GM12878 (cell line): ENCODE measurements at regions not wholly inside any gene's neighbourhood (a gene's known extent, or its start where the extent isn't known, plus 50 kb on each side); places are given as distances from the start of the nearest gene placed in this dataset.

ENCODE experiments used
- ATAC-seq: fragments of 200-7000 bp; cut with Tn5 transposase; 3 replicates; pipeline ENCODE4 v1.9.1; 2020; ENCODE audit warnings: mild to moderate bottlenecking, moderate library complexity
- BruUV-seq: library from RNA; stranded (reverse); fragments of 400-500 nt; replicated peaks from 2 replicates; lab custom pipeline; 2021; lab: Mats Ljungman, UMichigan
- CTCF ChIA-PET: fragments of 300-600 bp; sonication (Branson Sonifier 250); formaldehyde crosslinking; extraction: SDS; loops from one replicate; lab custom pipeline; 2021; ENCODE audit warnings: inconsistent platforms; lab: Yijun Ruan, JAX
- POLR2A ChIA-PET: fragments of 350-600 bp; formaldehyde crosslinking; extraction: SDS; loops from one replicate; lab custom pipeline; 2021; ENCODE audit warnings: inconsistent platforms; lab: Charles Lee
- RAD21 ChIA-PET: fragments of 300-600 bp; sonication (Branson Sonifier 250); formaldehyde crosslinking; loops from one replicate; lab custom pipeline; 2023; ENCODE audit warnings: antibody characterized with exemption; ENCODE audit not compliant: unreplicated experiment; lab: Charles Lee
- SMC1A ChIA-PET: fragments of 300-600 bp; sonication (Branson Sonifier 250); formaldehyde crosslinking; loops from one replicate; lab custom pipeline; 2023; ENCODE audit not compliant: unreplicated experiment, uncharacterized antibody; lab: Charles Lee
- DNase-seq: peaks from one replicate; pipeline ENCODE4 v3.0.0-alpha.2; 2011; ENCODE audit warnings: low read depth, low spot score
- FAIRE-seq: peaks from 3 replicates; lab custom pipeline; 2011; peaks lifted over from hg19 to GRCh38; lab: Jason Lieb, UNC
- H2AFZ ChIP-seq: 2 replicates; pipeline ENCODE4 v1.6.0; 2011; ENCODE audit warnings: low read depth, low read length, control low read depth; ENCODE audit not compliant: control insufficient read depth
- H3K27ac ChIP-seq: 2 replicates; pipeline ENCODE4 v1.5.1; 2011; ENCODE audit warnings: control low read depth; ENCODE audit not compliant: control insufficient read depth, insufficient read depth
- H3K27me3 ChIP-seq, 2 experiments: replicated peaks in 1 of 2; 2 replicates each; pipeline versions ENCODE4 v1.6.0 to v1.6.1; 2011; ENCODE audit warnings: low read length in 1 of 2; ENCODE audit not compliant: control insufficient read depth in 2 of 2, insufficient read depth in 2 of 2
- H3K36me3 ChIP-seq, 2 experiments: 2 replicates each; pipeline ENCODE4 v1.5.1; 2011; ENCODE audit warnings: low read length in 1 of 2; ENCODE audit not compliant: control insufficient read depth in 2 of 2, insufficient read depth in 2 of 2
- H3K4me1 ChIP-seq: 2 replicates; pipeline ENCODE4 v1.6.1; 2011; ENCODE audit warnings: mild to moderate bottlenecking, low read length, moderate library complexity, mixed read lengths; ENCODE audit not compliant: control insufficient read depth, insufficient read depth
- H3K4me2 ChIP-seq: 2 replicates; pipeline ENCODE4 v1.6.0; 2011; ENCODE audit warnings: control low read depth; ENCODE audit not compliant: control insufficient read depth, insufficient read depth
- H3K4me3 ChIP-seq: fragments of 200-600 bp; sonication (generic); 2 replicates; pipeline ENCODE4 v1.5.1; 2016
- H3K79me2 ChIP-seq: 2 replicates; pipeline ENCODE4 v1.6.0; 2011; ENCODE audit warnings: low read length; ENCODE audit not compliant: control insufficient read depth, insufficient read depth
- H3K9ac ChIP-seq: 2 replicates; pipeline ENCODE4 v1.8.0; 2011; ENCODE audit warnings: low read length, control low read depth, mixed read lengths; ENCODE audit not compliant: control insufficient read depth, insufficient read depth
- H3K9me3 ChIP-seq: replicated peaks from 3 replicates; pipeline ENCODE4 v1.5.1; 2011; ENCODE audit warnings: mild to moderate bottlenecking, low read length; ENCODE audit not compliant: control insufficient read depth, insufficient read depth
- H4K20me1 ChIP-seq: 2 replicates; pipeline ENCODE4 v1.6.0; 2011; ENCODE audit not compliant: control insufficient read depth, insufficient read depth
- BHLHE40 ChIP-seq, 2 experiments: fragments of 450-650 bp in 1 of 2; IDR thresholded peaks; 2 replicates each; pipeline ENCODE4 v1.6.1; 2011 to 2017; ENCODE audit warnings: low read depth in 2 of 2, borderline replicate concordance in 1 of 2, improper control_type of control experiment in 1 of 2, low read length in 1 of 2, mild to moderate bottlenecking in 1 of 2
- CREB1 ChIP-seq: IDR thresholded peaks from 2 replicates; pipeline ENCODE4 v1.6.1; 2012; ENCODE audit warnings: low read depth, mild to moderate bottlenecking, inconsistent platforms
- CREM ChIP-seq: IDR thresholded peaks from 2 replicates; pipeline ENCODE4 v1.6.1; 2014; ENCODE audit warnings: antibody characterized with exemption, low read depth
- EGR1 ChIP-seq, 2 experiments: IDR thresholded peaks; 1 replicate in 1 of 2; 2 replicates in 1 of 2; pipeline ENCODE4 v1.6.1; 2011 to 2012; ENCODE audit warnings: low read depth in 2 of 2, low read length in 2 of 2, borderline replicate concordance in 1 of 2, mild to moderate bottlenecking in 1 of 2, moderate library complexity in 1 of 2
- FOXK2 ChIP-seq: fragments of 450-650 bp; IDR thresholded peaks from 2 replicates; pipeline ENCODE4 v1.6.1; 2017; ENCODE audit warnings: mild to moderate bottlenecking, moderate library complexity
- HDAC6 ChIP-seq: fragments of 200-600 bp; sonication (generic); IDR thresholded peaks from one replicate; pipeline ENCODE4 v1.8.0; 2017; ENCODE audit warnings: antibody characterized with exemption; ENCODE audit not compliant: unreplicated experiment
- IKZF1 ChIP-seq: fragments of 450-650 bp; conservative IDR thresholded peaks from 2 replicates; pipeline ENCODE4 v1.6.1; 2017; ENCODE audit warnings: antibody characterized with exemption, mild to moderate bottlenecking
- MEF2B ChIP-seq: fragments of 450-650 bp; IDR thresholded peaks from 2 replicates; pipeline ENCODE4 v1.6.1; 2018; ENCODE audit warnings: mild to moderate bottlenecking, moderate library complexity; ENCODE audit not compliant: partially characterized antibody, poor library complexity, severe bottlenecking
- MXI1 ChIP-seq: fragments of 150-350 bp; IDR thresholded peaks from 2 replicates; pipeline ENCODE4 v1.6.1; 2011; ENCODE audit warnings: low read depth, mild to moderate bottlenecking, inconsistent platforms, low read length, improper control_type of control experiment
- MYB ChIP-seq: fragments of 150-350 bp; IDR thresholded peaks from 2 replicates; pipeline ENCODE4 v1.6.1; 2014; ENCODE audit warnings: mild to moderate bottlenecking, low read depth, low read length, borderline replicate concordance
- NR2F1 ChIP-seq: fragments of 450-650 bp; conservative IDR thresholded peaks from 2 replicates; pipeline ENCODE4 v1.6.1; 2017; ENCODE audit warnings: mild to moderate bottlenecking
- NRF1 ChIP-seq: conservative IDR thresholded peaks from 2 replicates; pipeline ENCODE4 v1.6.1; 2011; ENCODE audit warnings: mild to moderate bottlenecking, low read depth, low read length, improper control_type of control experiment
- POU2F2 ChIP-seq: IDR thresholded peaks from 3 replicates; pipeline ENCODE4 v1.6.1; 2011; ENCODE audit warnings: low read depth, mild to moderate bottlenecking, low read length, borderline replicate concordance
- RFX5 ChIP-seq: IDR thresholded peaks from 2 replicates; pipeline ENCODE4 v1.6.1; 2011; ENCODE audit warnings: low read depth, low read length, improper control_type of control experiment
- SMAD1 ChIP-seq: fragments of 450-650 bp; IDR thresholded peaks from 2 replicates; pipeline ENCODE4 v1.6.1; 2018; ENCODE audit warnings: mild to moderate bottlenecking, low read depth; ENCODE audit not compliant: partially characterized antibody
- SREBF1 ChIP-seq: IDR thresholded peaks from 2 replicates; pipeline ENCODE4 v1.6.1; 2012; ENCODE audit warnings: mild to moderate bottlenecking, low read length
- TAF1 ChIP-seq: IDR thresholded peaks from 2 replicates; pipeline ENCODE4 v1.6.1; 2011; ENCODE audit warnings: mild to moderate bottlenecking, low read depth, low read length, borderline replicate concordance
- ZNF217 ChIP-seq: fragments of 450-650 bp; IDR thresholded peaks from 2 replicates; pipeline ENCODE4 v1.6.1; 2017; ENCODE audit warnings: antibody characterized with exemption, mild to moderate bottlenecking
- ZNF687 ChIP-seq: fragments of 450-650 bp; IDR thresholded peaks from 2 replicates; pipeline ENCODE4 v1.6.1; 2017; ENCODE audit warnings: mild to moderate bottlenecking, moderate library complexity
- WGBS: methylation state at CpG from one replicate; pipeline ENCODE4 v1.1.6; 2016; ENCODE audit warnings: low lambda C conversion rate; ENCODE audit not compliant: insufficient replicate concordance, insufficient coverage; ENCODE audit errors: missing lambda C conversion rate; 5-methylcytosine and 5-hydroxymethylcytosine counted together
- in situ Hi-C: fragments of 300-500 bp; cut with MboI; formaldehyde crosslinking; loops from 9 replicates; pipeline ENCODE4 v1.14.3; 2018; ENCODE audit warnings: mixed read lengths
- intact Hi-C: fragments of 100-400 bp; cut with micrococcal nuclease; formaldehyde crosslinking; loops from one replicate; pipeline ENCODE4 v1.14.2; 2022; ENCODE audit not compliant: unreplicated experiment

GRCh38 chr10:30784897-30785605, 155.5 kb upstream of the LYZL2 start:
- POLR2A ChIA-PET = interaction anchor here (0.7 kb wide), 1 partner anchor 598 kb away, joined by 10 read pairs; no protein-coding TSS in a partner anchor
- ATAC-seq = peak; percentile 21
- SMC1A ChIA-PET = interaction anchor here (0.7 to 3.8 kb wide), 26 partner anchors 11 to 1024 kb away, joined by 3 to 24 read pairs (median 4); partner anchors contain the start of gene ZNF438
- no peaks in the 10 kb centered on the region for H3K9me3 ChIP-seq
- H3K4me3 ChIP-seq = peak overlapping the region; percentile 86
- H3K4me2 ChIP-seq = peak overlapping the region; percentile 91
- H3K36me3 ChIP-seq = no peaks in the 10 kb centered on the region
- peak overlapping the region; percentile 84 for H2AFZ ChIP-seq
- peaks cover 15% of the 10 kb centered on the region for H3K4me1 ChIP-seq
- H3K79me2 ChIP-seq = no peaks in the 10 kb centered on the region
- H4K20me1 ChIP-seq = no peaks in the 10 kb centered on the region
- CTCF ChIA-PET = interaction anchor here (0.6 to 4.7 kb wide), 33 partner anchors 9 to 1076 kb away, joined by 3 to 24 read pairs (median 4); partner anchors contain the start of gene ZNF438
- RAD21 ChIA-PET = interaction anchor here (0.7 to 3.7 kb wide), 25 partner anchors 13 to 1024 kb away, joined by 3 to 35 read pairs (median 5); partner anchors contain the start of gene ZNF438
- no TSS peak for BruUV-seq
- intact Hi-C loops (loop anchor here (1.0 to 10.0 kb wide), 6 partner anchors 98 to 1024 kb away; partner anchors contain the start of gene ZNF438), in situ Hi-C loops (no loop called here)
- peak; percentile 44 for FAIRE-seq
- 5% methylated on average over 63 of the region's 63 CpGs for WGBS
- DNase-seq = no peak
- peak overlapping the region; percentile 58 for H3K9ac ChIP-seq
- no peaks in the 10 kb centered on the region for H3K27me3 ChIP-seq
- no peak overlapping the region for H3K27ac ChIP-seq
- no peak for TF ChIP-seq MEF2B
- no peak for TF ChIP-seq SREBF1
- TF ChIP-seq RFX5 = peak; percentile 96
- TF ChIP-seq TAF1 = no peak
- 0 out of 2 replicates have a peak, but pooled peaks have one; percentile 39 for TF ChIP-seq NR2F1
- peak; percentile 24; the same call in 1 of the 3 replicates for TF ChIP-seq POU2F2
- TF ChIP-seq CREM = peak; percentile 87
- TF ChIP-seq BHLHE40 (IDR thresholded peaks at IDR 0.05; ENCODE audit: borderline replicate concordance in 1 of 2, low read depth in 2 of 2, low read length in 1 of 2) = 0 out of 4 replicates have a peak, but pooled peaks of 1 of the 2 experiments have one; percentile 18
- 0 out of 3 replicates have a peak, but pooled peaks of 1 of the 2 experiments have one; percentile 19 for TF ChIP-seq EGR1 (IDR thresholded peaks at IDR 0.05; ENCODE audit: borderline replicate concordance in 1 of 2, low read depth in 2 of 2, low read length in 2 of 2)
- TF ChIP-seq ZNF687 = peak; percentile 27; the same call in 1 of the 2 replicates
- TF ChIP-seq MXI1 = 0 out of 2 replicates have a peak, but pooled peaks have one; percentile 28
- TF ChIP-seq NRF1 = no peak
- TF ChIP-seq HDAC6 = peak; percentile 64
- TF ChIP-seq FOXK2 = no peak
- 0 out of 2 replicates have a peak, but pooled peaks have one; percentile 13 for TF ChIP-seq IKZF1
- no peak for TF ChIP-seq MYB
- no peak for TF ChIP-seq SMAD1
- no peak for TF ChIP-seq ZNF217
- peak; percentile 90 for TF ChIP-seq CREB1
